PC-9 (cell line): ENCODE measurements at regions not wholly inside any gene's neighbourhood (a gene's known extent, or its start where the extent isn't known, plus 50 kb on each side); places are given as distances from the start of the nearest gene placed in this dataset.
A peak's percentile ranks its signal among the peaks of the same experiment; 100 is the strongest.

Experiments used
- BruUV-seq: library from RNA; stranded (reverse); fragments of 400-500 nt; replicated peaks from 2 replicates; lab custom pipeline; 2021; lab: Mats Ljungman, UMichigan
- CTCF ChIA-PET: fragments of 300-600 bp; sonication (Branson Sonifier 250); formaldehyde crosslinking; loops from one replicate; lab custom pipeline; 2022; ENCODE audit warnings: antibody characterized with exemption; lab: Charles Lee
- POLR2A ChIA-PET: fragments of 300-600 bp; sonication (Branson Sonifier 250); formaldehyde crosslinking; loops from one replicate; lab custom pipeline; 2022; ENCODE audit warnings: antibody characterized with exemption; ENCODE audit not compliant: unreplicated experiment; lab: Charles Lee
- DNase-seq, 2 experiments: peaks; one replicate each; pipeline versions ENCODE4 v3.0.0 to v3.0.0-alpha.2; 2015 to 2022; ENCODE audit warnings: mixed read lengths in 1 of 2
- H2AFZ ChIP-seq: fragments of 200-600 bp; sonication (generic); 2 replicates; pipeline ENCODE4 v1.8.1; 2017; ENCODE audit warnings: antibody characterized with exemption
- H3F3A ChIP-seq: fragments of 200-600 bp; sonication (generic); 2 replicates; pipeline ENCODE4 v1.8.1; 2017; ENCODE audit warnings: antibody characterized with exemption, mild to moderate bottlenecking, low read depth; ENCODE audit not compliant: insufficient read depth
- H3K27ac ChIP-seq: fragments of 200-600 bp; sonication (generic); 2 replicates; pipeline ENCODE4 v1.6.1; 2016; ENCODE audit warnings: mixed run types
- H3K27me3 ChIP-seq: fragments of 200-600 bp; sonication (generic); 2 replicates; pipeline ENCODE4 v1.6.1; 2016; ENCODE audit warnings: low read depth, mixed run types; ENCODE audit not compliant: insufficient read depth
- H3K36me3 ChIP-seq: fragments of 200-600 bp; sonication (generic); 2 replicates; pipeline ENCODE4 v1.6.1; 2016; ENCODE audit warnings: low read depth, mixed run types
- H3K4me1 ChIP-seq: fragments of 200-600 bp; sonication (generic); replicated peaks from 2 replicates; pipeline ENCODE4 v1.6.1; 2016; ENCODE audit warnings: mixed run types; ENCODE audit not compliant: insufficient read depth
- H3K4me2 ChIP-seq: fragments of 200-600 bp; sonication (generic); 2 replicates; pipeline ENCODE4 v1.6.1; 2017; ENCODE audit warnings: mixed run types
- H3K4me3 ChIP-seq: fragments of 200-600 bp; sonication (generic); 2 replicates; pipeline ENCODE4 v1.6.1; 2016; ENCODE audit warnings: mixed run types
- H3K79me2 ChIP-seq: fragments of 200-600 bp; sonication (generic); 2 replicates; pipeline ENCODE4 v1.6.1; 2017; ENCODE audit warnings: low read depth, mixed run types
- H3K9me2 ChIP-seq: fragments of 200-600 bp; sonication (generic); 2 replicates; pipeline ENCODE4 v1.8.1; 2017; ENCODE audit warnings: mild to moderate bottlenecking; ENCODE audit not compliant: insufficient read depth
- H3K9me3 ChIP-seq: fragments of 200-600 bp; sonication (generic); 2 replicates; pipeline ENCODE4 v1.8.1; 2016; ENCODE audit warnings: low read depth; ENCODE audit not compliant: insufficient read depth
- H4K20me1 ChIP-seq: fragments of 200-600 bp; sonication (generic); 2 replicates; pipeline ENCODE4 v1.8.1; 2017; ENCODE audit not compliant: insufficient read depth
- EZH2 ChIP-seq: fragments of 200-600 bp; sonication (generic); IDR thresholded peaks from 2 replicates; pipeline ENCODE4 v1.8.0; 2017; ENCODE audit warnings: antibody characterized with exemption, low read depth
- intact Hi-C: fragments of 100-400 bp; cut with micrococcal nuclease; formaldehyde crosslinking; loops from one replicate; pipeline ENCODE4 v1.10.0; 2022; ENCODE audit not compliant: unreplicated experiment
- TF ChIP-seq, protein P1 (sequence below): fragments of 200-600 bp; sonication (generic); conservative IDR thresholded peaks from 2 replicates; pipeline ENCODE4 v1.6.1; 2017; ENCODE audit warnings: mixed run types, antibody characterized with exemption, mild to moderate bottlenecking, moderate library complexity

DNA sequence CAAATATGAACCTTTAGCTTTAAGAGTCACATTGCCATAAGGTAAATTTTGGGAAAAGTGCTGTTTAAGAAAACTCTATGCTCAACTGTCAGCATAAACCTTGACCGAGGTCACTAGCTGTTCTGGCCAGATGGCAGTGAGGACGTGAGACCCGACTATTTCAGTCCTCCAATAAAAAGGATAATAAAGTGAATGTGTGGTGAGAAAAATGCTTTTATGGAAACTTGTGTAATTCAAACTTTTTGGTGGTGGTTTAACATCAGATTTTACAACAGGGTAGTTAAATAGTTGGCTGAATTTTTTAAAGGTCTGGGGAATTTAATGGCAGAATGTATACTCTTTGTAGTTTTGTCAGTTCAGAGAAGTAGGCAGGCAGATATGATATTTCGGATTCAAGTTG is 391.1 kb downstream of the PMP22 start:
- POLR2A ChIA-PET, result no interaction called here
- no peaks in the 10 kb centered on the region for H3K36me3 ChIP-seq
- no peak overlapping the region for H3K27ac ChIP-seq
- no peak overlapping the region for H3K4me2 ChIP-seq
- no peaks in the 10 kb centered on the region for H3F3A ChIP-seq
- no TSS peak for BruUV-seq
- no peaks in the 10 kb centered on the region for H3K9me3 ChIP-seq
- no peaks in the 10 kb centered on the region; the same call in 1 of the 2 replicates for H3K27me3 ChIP-seq
- intact Hi-C loops, result no loop called here
- TF ChIP-seq, protein P1, sequence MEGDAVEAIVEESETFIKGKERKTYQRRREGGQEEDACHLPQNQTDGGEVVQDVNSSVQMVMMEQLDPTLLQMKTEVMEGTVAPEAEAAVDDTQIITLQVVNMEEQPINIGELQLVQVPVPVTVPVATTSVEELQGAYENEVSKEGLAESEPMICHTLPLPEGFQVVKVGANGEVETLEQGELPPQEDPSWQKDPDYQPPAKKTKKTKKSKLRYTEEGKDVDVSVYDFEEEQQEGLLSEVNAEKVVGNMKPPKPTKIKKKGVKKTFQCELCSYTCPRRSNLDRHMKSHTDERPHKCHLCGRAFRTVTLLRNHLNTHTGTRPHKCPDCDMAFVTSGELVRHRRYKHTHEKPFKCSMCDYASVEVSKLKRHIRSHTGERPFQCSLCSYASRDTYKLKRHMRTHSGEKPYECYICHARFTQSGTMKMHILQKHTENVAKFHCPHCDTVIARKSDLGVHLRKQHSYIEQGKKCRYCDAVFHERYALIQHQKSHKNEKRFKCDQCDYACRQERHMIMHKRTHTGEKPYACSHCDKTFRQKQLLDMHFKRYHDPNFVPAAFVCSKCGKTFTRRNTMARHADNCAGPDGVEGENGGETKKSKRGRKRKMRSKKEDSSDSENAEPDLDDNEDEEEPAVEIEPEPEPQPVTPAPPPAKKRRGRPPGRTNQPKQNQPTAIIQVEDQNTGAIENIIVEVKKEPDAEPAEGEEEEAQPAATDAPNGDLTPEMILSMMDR, result no peak
- TF ChIP-seq EZH2, result no peak
- CTCF ChIA-PET, result no interaction called here
- no peak overlapping the region for H2AFZ ChIP-seq
- H4K20me1 ChIP-seq, result no peaks in the 10 kb centered on the region
- no peaks in the 10 kb centered on the region for H3K4me1 ChIP-seq
- H3K4me3 ChIP-seq, result no peak overlapping the region
- DNase-seq, result no peak
- no peaks in the 10 kb centered on the region for H3K9me2 ChIP-seq
- H3K79me2 ChIP-seq, result no peaks in the 10 kb centered on the region

DNA sequence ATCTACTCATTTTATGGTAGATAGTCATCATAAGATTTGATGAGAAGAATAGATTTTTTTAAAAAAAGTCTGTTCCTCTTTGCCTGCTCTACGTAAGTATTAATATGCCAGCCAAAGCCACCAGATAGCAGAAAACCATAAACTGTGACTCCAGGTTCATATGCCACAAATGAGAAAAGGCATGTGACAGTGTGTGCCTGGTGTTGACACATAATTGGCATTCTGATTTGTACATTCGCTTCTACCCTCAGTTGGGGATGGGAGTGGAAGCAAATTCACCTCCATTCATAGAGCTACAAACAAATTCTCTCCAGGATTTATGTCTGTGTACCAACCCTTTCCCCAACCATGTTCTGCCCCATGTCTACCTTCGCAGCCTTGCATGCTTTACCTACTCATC is 391.6 kb downstream of the PMP22 start:
- no peaks in the 10 kb centered on the region for H3K9me2 ChIP-seq
- H3K4me3 ChIP-seq, result no peak overlapping the region
- no peak overlapping the region for H3K27ac ChIP-seq
- BruUV-seq, result no TSS peak
- H3K79me2 ChIP-seq, result no peaks in the 10 kb centered on the region
- no peaks in the 10 kb centered on the region; the same call in 1 of the 2 replicates for H3K27me3 ChIP-seq
- no peak overlapping the region for H3K4me2 ChIP-seq
- intact Hi-C loops, result no loop called here
- H2AFZ ChIP-seq, result no peak overlapping the region
- H3K4me1 ChIP-seq, result no peaks in the 10 kb centered on the region
- TF ChIP-seq, protein P1, result peak; percentile 41; the same call in 1 of the 2 replicates
- TF ChIP-seq EZH2, result no peak
- no peaks in the 10 kb centered on the region for H4K20me1 ChIP-seq
- H3F3A ChIP-seq, result no peaks in the 10 kb centered on the region
- no peaks in the 10 kb centered on the region for H3K36me3 ChIP-seq
- POLR2A ChIA-PET, result no interaction called here
- no peaks in the 10 kb centered on the region for H3K9me3 ChIP-seq
- CTCF ChIA-PET, result no interaction called here
- DNase-seq, result no peak

DNA sequence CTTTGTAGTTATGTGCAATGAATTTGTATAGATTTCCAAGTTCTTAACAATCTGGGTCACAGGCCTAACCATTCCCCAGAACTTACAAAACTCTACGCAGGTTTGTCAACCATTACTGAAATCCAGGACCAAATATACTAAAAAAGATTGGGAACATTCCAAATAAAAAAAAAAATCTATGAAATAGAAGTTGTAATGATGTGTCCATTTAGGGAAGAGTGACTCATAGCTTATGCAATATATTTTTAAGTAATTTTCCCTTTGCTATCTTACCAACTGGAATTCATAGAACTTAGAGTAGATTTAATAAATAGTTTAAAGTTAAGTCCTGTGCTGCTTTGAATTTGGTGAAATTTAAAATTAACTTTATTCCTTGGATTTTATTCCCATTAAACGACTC is 393.2 kb downstream of the PMP22 start:
- Histone ChIP-seq H3K4me3 (no peak overlapping the region), H3K9me3 (no peaks in the 10 kb centered on the region), H4K20me1 (no peaks in the 10 kb centered on the region), H2AFZ (no peak overlapping the region), H3K79me2 (no peaks in the 10 kb centered on the region), H3K27ac (no peak overlapping the region), H3K4me2 (no peak overlapping the region), H3K4me1 (no peaks in the 10 kb centered on the region), H3F3A (no peaks in the 10 kb centered on the region), H3K27me3 (no peaks in the 10 kb centered on the region; the same call in 1 of the 2 replicates), H3K36me3 (no peaks in the 10 kb centered on the region), H3K9me2 (no peaks in the 10 kb centered on the region)
- POLR2A ChIA-PET, result interaction anchor here (0.5 kb wide), 1 partner anchor 13 kb away, joined by 3 read pairs; no protein-coding TSS in a partner anchor
- TF ChIP-seq, protein P1, result no peak
- no peak for TF ChIP-seq EZH2
- no TSS peak for BruUV-seq
- DNase-seq, result no peak
- CTCF ChIA-PET, result no interaction called here
- intact Hi-C loops, result no loop called here
